NCI-H2227 (cell line): ENCODE measurements at regions not wholly inside any gene's neighbourhood (a gene's known extent, or its start where the extent isn't known, plus 50 kb on each side); places are given as distances from the start of the nearest gene placed in this dataset.
"Not testable (repeated sequence)": the region's sequence is repeated elsewhere in the genome, so short reads cannot be mapped to it uniquely, and the experiment has no call there.

Experiments used
- DNase-seq: peaks from one replicate; lab custom pipeline; 2025; ENCODE audit not compliant: unreplicated experiment; lab: John Stamatoyannopoulos, UW

DNA sequence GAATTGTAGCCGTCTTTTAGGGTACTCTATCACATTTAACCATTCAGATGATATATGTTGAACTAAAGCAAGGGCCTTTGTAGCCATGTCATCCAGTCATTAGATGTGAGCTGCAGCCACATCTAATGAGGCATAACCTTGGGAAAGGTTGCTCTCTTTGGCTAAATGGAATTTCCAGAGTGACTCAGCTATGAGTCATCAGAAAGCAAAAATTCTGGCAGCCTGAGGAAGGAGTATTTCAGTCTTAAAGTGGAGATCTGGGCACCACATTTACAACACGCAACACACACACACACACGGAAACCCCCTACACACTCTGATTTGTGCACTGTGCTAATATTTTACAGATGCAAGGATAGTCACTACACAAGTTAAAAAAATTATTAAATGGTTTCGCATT, 176.9 kb upstream of the ZWINT start:
- DNase-seq, result no peak

- DNase-seq, result no peak
These were observed 161.1 kb upstream of the ZWINT start for GRCh38 chr10:56522166-56522565.

DNA sequence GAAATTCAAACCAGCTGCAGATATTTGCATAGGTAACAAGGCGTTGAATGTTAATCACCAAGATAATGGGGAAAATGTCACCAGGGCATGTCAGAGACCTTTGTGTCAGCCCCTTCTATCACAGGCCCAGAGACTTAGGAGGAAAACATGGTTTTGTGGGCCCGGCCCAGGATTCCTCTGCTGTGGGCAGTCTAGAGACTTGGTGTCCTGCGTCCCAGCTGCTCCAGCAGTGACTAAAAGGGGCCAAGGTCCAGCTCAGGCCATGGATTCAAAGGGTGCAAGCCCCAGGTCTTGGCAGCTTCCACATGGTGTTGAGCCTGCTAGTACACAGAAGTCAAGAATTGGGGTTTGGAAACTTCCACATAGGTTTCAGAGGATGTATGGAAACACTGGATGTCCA, 147.5 kb upstream of the ZWINT start:
- no peak for DNase-seq

GRCh38 chr10:56507033-56507432, 146.0 kb upstream of the ZWINT start:
- DNase-seq, result no peak

- no peak for DNase-seq
These were observed 144.5 kb upstream of the ZWINT start for GRCh38 chr10:56505555-56505954.

- DNase-seq, result no peak
These were observed 135.1 kb upstream of the ZWINT start for GRCh38 chr10:56496186-56496486.

GRCh38 chr10:56487746-56488145, 126.7 kb upstream of the ZWINT start:
- DNase-seq, result no peak

DNA sequence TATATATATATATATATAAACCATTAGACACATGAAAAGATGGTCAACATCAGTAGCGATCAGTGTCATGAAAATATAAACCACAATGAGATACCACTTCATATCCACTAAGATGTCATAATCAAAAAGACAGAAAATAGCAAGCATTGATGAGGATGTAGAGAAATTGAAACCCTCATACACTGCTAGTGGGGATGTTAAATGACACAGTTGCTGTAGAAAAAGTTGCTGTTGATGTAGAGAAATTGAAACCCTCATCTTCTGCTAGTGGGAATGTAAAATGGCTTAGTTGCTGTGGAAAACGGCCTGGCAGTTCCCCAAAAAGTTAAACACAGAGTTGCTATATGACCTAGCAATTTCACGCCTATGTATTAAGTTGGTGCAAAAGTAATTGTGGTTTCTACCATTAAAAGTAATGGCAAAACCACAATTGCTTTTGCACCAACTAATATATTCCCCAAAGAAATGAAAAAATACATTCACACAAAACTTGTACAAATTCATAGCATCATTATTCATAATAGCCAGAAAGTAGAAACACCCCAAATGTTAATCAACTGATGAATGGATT, 120.5 kb upstream of the ZWINT start:
- DNase-seq, result no peak

GRCh38 chr10:56472978-56473377, 111.9 kb upstream of the ZWINT start:
- no peak for DNase-seq

DNA sequence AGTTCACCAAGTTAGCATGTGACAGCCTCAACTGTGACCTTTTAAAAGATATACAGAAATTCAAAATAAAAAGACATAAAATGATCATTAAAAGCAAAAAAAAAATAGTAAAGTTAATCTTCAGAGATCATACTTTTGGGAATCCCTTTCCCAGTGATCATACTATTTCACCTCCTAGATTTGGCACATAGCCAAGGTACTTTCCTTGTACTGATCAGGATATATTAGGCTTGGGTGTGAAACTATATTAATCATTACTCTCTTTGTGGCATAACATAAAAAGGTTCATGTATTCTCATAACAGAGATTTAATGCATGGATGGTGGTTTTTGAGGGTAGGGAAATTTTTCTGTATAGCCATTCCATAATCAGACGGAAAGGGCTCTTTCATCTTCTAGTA, 109.6 kb upstream of the ZWINT start:
- DNase-seq, result no peak

GRCh38 chr10:56469482-56469881, 108.4 kb upstream of the ZWINT start:
- no peak for DNase-seq

- no peak for DNase-seq
These were observed 104.9 kb upstream of the ZWINT start for GRCh38 chr10:56466005-56466404.

GRCh38 chr10:56449770-56450169, 88.7 kb upstream of the ZWINT start:
- DNase-seq, result no peak

DNA sequence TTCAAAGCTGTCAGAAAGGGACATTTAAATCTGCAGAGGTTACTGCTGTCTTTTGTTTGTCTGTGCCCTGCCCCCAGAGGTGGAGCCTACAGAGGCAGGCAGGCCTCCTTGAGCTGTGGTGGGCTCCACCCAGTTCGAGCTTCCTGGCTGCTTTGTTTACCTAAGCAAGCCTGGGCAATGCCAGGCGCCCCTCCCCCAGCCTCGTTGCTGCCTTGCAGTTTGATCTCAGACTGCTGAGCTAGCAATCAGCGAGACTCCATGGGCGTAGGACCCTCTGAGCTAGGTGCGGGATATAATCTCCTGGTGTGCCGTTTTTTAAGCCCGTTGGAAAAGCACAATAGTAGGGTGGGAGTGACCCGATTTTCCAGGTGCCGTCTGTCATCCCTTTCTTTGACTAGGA, 86.6 kb upstream of the ZWINT start:
- not testable (repeated sequence) for DNase-seq

- not testable (repeated sequence) for DNase-seq
These were observed 80.3 kb upstream of the ZWINT start for GRCh38 chr10:56441337-56441736.
